GM12878 (cell line): ENCODE measurements at regions not wholly inside any gene's neighbourhood (a gene's known extent, or its start where the extent isn't known, plus 50 kb on each side); places are given as distances from the start of the nearest gene placed in this dataset.

Experiments
- RBBP5 ChIP-seq: fragments of 200-600 bp; sonication (generic); conservative IDR thresholded peaks from 2 replicates; pipeline ENCODE4 v1.6.1; 2016
- SUZ12 ChIP-seq: fragments of 200-600 bp; sonication (generic); IDR thresholded peaks from one replicate; pipeline ENCODE4 v1.6.1; 2018; ENCODE audit warnings: antibody characterized with exemption, mild to moderate bottlenecking; ENCODE audit not compliant: unreplicated experiment
- YY1 ChIP-seq: IDR thresholded peaks from 2 replicates; pipeline ENCODE4 v1.6.1; 2011; ENCODE audit warnings: low read depth, mild to moderate bottlenecking, low read length
- TF ChIP-seq, protein P1 (sequence below), 3 experiments: IDR thresholded peaks in 2 of 3; conservative IDR thresholded peaks in 1 of 3; 2 replicates each; pipeline ENCODE4 v1.5.1; 2011; ENCODE audit warnings: low read depth in 3 of 3, low read length in 3 of 3, mild to moderate bottlenecking in 3 of 3, control low read depth in 2 of 3, moderate library complexity in 2 of 3, inconsistent platforms in 1 of 3, mixed read lengths in 1 of 3; ENCODE audit not compliant: control insufficient read depth in 2 of 3, insufficient read depth in 1 of 3; ENCODE audit errors: extremely low read depth in 1 of 3

DNA sequence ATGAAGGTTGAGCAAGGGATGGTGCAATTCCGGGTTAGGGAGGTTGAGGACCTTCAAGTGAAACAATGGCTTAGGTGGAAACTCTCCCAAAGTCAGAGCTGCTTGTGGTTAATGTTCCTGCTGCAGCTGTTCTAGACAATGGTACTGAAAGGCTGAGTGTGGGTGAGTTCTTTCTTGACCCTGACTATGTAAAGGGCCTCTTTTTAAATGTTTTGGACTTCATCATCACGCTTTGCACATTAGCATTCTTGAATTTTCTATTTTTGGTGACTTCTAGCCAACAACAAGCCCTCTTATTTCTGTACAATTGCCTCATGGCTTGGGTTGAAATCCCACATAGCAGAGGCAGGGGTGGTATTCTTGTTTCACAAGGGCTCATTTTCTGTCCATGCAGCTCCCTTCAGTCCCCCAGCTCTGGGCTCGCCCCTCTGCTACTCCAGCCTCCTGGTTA, 136.3 kb upstream of the ANKRD55 start:
- no peak for TF ChIP-seq RBBP5
- no peak for TF ChIP-seq YY1
- no peak for TF ChIP-seq SUZ12
- TF ChIP-seq, protein P1, sequence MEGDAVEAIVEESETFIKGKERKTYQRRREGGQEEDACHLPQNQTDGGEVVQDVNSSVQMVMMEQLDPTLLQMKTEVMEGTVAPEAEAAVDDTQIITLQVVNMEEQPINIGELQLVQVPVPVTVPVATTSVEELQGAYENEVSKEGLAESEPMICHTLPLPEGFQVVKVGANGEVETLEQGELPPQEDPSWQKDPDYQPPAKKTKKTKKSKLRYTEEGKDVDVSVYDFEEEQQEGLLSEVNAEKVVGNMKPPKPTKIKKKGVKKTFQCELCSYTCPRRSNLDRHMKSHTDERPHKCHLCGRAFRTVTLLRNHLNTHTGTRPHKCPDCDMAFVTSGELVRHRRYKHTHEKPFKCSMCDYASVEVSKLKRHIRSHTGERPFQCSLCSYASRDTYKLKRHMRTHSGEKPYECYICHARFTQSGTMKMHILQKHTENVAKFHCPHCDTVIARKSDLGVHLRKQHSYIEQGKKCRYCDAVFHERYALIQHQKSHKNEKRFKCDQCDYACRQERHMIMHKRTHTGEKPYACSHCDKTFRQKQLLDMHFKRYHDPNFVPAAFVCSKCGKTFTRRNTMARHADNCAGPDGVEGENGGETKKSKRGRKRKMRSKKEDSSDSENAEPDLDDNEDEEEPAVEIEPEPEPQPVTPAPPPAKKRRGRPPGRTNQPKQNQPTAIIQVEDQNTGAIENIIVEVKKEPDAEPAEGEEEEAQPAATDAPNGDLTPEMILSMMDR (IDR thresholded peaks at IDR 0.05 in 2 of 3, conservative IDR thresholded peaks at IDR 0.05 in 1 of 3; ENCODE audit: control insufficient read depth in 2 of 3, extremely low read depth in 1 of 3, insufficient read depth in 1 of 3, low read depth in 3 of 3, low read length in 3 of 3): no peak
